Heart left ventricle (tissue), 16 donors: ENCODE measurements at regions not wholly inside any gene's neighbourhood (a gene's known extent, or its start where the extent isn't known, plus 50 kb on each side); places are given as distances from the start of the nearest gene placed in this dataset.

ENCODE experiments used
- ATAC-seq, 4 donors: fragments of 200-7000 bp; cut with Tn5 transposase; one replicate each; pipeline ENCODE4 v1.9.1; 2020 to 2022; ENCODE audit warnings: moderate library complexity in 4 of 4, mild to moderate bottlenecking in 3 of 4, moderate number of reproducible peaks in 1 of 4
- DNase-seq, 5 donors: peaks; one replicate each; pipeline ENCODE4 v3.0.0-alpha.2; 2020
- H3K27ac ChIP-seq, 12 donors: fragments of 200-600 bp; sonication (generic) in 4 of 12; one replicate each; pipeline versions ENCODE4 v1.5.0 to v1.8.0; 2016 to 2022; ENCODE audit warnings: mild to moderate bottlenecking in 2 of 12
- H3K27me3 ChIP-seq, 9 donors: fragments of 200-600 bp; sonication (generic) in 2 of 9; one replicate each; pipeline versions ENCODE4 v1.5.1 to v1.8.0; 2016 to 2022; ENCODE audit warnings: mild to moderate bottlenecking in 3 of 9
- H3K36me3 ChIP-seq, 9 donors: fragments of 200-600 bp; sonication (generic) in 2 of 9; one replicate each; pipeline versions ENCODE4 v1.5.0 to v1.8.0; 2018 to 2022; ENCODE audit warnings: mild to moderate bottlenecking in 2 of 9
- H3K4me1 ChIP-seq, 12 donors: fragments of 200-600 bp; sonication (generic) in 4 of 12; one replicate each; pipeline versions ENCODE4 v1.5.0 to v1.8.0; 2016 to 2022; ENCODE audit warnings: mild to moderate bottlenecking in 3 of 12
- H3K4me3 ChIP-seq, 12 donors: fragments of 200-600 bp; sonication (generic) in 4 of 12; one replicate each; pipeline versions ENCODE4 v1.5.0 to v1.8.0; 2017 to 2022; ENCODE audit warnings: mild to moderate bottlenecking in 9 of 12, moderate library complexity in 4 of 12
- H3K9me3 ChIP-seq, 12 donors: fragments of 200-600 bp; sonication (generic) in 4 of 12; one replicate each; pipeline versions ENCODE4 v1.5.0 to v1.8.0; 2016 to 2022; ENCODE audit warnings: mild to moderate bottlenecking in 1 of 12
- POLR2A ChIP-seq, 2 donors: fragments of 450-650 bp; IDR thresholded peaks; one replicate each; pipeline ENCODE4 v1.6.1; 2017; ENCODE audit warnings: antibody characterized with exemption in 2 of 2, mild to moderate bottlenecking in 2 of 2, moderate library complexity in 2 of 2
- WGBS, 4 donors: extraction: QIAGEN DNeasy Blood & Tissue Kit in 2 of 4; methylation state at CpG; one replicate each; pipeline versions ENCODE4 v1.1.5 to v1.1.7; 2013 to 2018; 5-methylcytosine and 5-hydroxymethylcytosine counted together
- intact Hi-C, 10 donors: fragments of 100-400 bp; cut with DNase I; formaldehyde crosslinking; loops; one replicate each; pipeline versions ENCODE4 v1.11.1 to v1.14.2; 2022
- TF ChIP-seq, protein P1 (sequence below), 12 donors: fragments of 200-600 bp; sonication (generic) in 4 of 12; IDR thresholded peaks; one replicate each; pipeline versions ENCODE4 v1.5.0 to v1.8.0; 2018 to 2022; ENCODE audit warnings: antibody characterized with exemption in 12 of 12, mild to moderate bottlenecking in 5 of 12
- donor health status: ischemic (EF 13 %, LVEDD 7.1; RV severe dilation, severe dysfunction).
- donor health status: healthy with polysubstance abuse.
- donor health status: DM: no; HTN: yes; CAD: no.
- donor health status: DM: no; HTN: no; CAD: no.
- donor health status: ischemic (EF 25% LVEDD 6.9; RV normal size, moderate dysfunction).
- donor health status: ischemic (EF 25% LVEDD 5.7; RV mildly dilated, moderate dysfunction).
- donor health status: healthy.
- donor health status: DM: yes; HTN: yes; CAD: no.
- donor health status: ischemic (EF 35%, LVEDD 5.7; RV mildly dilated, moderate dysfunction).
- donor health status: nonischemic (EF 11% LVEDD 7.7; RV severe dilation, severe dysfunction).
- donor health status: DM: yes; HTN: yes; CAD: no.
- donor health status: PGD.
- donor health status: ischemic (EF 29% LVEDD 5.4; RV normal size, mild dysfunction).
- donor health status: nonischemic (EF 23%, LVEDD 6.1; RV moderate dilation, normal function).

DNA sequence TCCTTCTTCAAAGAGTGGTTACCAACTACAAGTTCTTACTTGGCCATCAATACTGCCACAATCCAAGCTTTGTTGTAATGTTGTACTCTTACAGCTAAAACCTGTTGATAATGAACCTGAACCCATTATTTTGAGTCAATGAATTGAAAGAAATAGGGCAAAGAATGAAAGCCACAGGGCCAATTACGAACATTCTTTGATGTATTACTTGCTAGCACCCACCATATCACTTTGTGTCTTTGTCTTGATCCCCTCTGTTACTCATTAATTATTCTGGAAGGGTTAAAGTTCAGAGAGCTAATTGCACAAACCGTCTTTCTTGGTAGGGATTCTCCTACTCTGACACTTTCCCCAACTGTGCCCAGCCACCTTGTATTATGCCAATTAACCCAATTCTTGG, 53.2 kb upstream of the TFEC start:
- Histone ChIP-seq H3K4me1 (no peaks in the 10 kb centered on the region), H3K27me3 (peaks cover 0 to 2% (median 0%) of the 10 kb centered on the region in 9 donors), H3K9me3 (peaks cover 0 to 7% (median 0%) of the 10 kb centered on the region in 12 donors), H3K4me3 (no peak overlapping the region), H3K36me3 (no peaks in the 10 kb centered on the region), H3K27ac (no peak overlapping the region)
- no peak for ATAC-seq
- intact Hi-C loops = no loop called here
- DNase-seq = no peak
- 65 to 80% (median 67%) methylated on average over 2 of the region's 2 CpGs for WGBS, 4 donors
- TF ChIP-seq, protein P1, sequence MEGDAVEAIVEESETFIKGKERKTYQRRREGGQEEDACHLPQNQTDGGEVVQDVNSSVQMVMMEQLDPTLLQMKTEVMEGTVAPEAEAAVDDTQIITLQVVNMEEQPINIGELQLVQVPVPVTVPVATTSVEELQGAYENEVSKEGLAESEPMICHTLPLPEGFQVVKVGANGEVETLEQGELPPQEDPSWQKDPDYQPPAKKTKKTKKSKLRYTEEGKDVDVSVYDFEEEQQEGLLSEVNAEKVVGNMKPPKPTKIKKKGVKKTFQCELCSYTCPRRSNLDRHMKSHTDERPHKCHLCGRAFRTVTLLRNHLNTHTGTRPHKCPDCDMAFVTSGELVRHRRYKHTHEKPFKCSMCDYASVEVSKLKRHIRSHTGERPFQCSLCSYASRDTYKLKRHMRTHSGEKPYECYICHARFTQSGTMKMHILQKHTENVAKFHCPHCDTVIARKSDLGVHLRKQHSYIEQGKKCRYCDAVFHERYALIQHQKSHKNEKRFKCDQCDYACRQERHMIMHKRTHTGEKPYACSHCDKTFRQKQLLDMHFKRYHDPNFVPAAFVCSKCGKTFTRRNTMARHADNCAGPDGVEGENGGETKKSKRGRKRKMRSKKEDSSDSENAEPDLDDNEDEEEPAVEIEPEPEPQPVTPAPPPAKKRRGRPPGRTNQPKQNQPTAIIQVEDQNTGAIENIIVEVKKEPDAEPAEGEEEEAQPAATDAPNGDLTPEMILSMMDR (IDR thresholded peaks at IDR 0.05) = no peak
- no peak for TF ChIP-seq POLR2A (IDR thresholded peaks at IDR 0.05)

DNA sequence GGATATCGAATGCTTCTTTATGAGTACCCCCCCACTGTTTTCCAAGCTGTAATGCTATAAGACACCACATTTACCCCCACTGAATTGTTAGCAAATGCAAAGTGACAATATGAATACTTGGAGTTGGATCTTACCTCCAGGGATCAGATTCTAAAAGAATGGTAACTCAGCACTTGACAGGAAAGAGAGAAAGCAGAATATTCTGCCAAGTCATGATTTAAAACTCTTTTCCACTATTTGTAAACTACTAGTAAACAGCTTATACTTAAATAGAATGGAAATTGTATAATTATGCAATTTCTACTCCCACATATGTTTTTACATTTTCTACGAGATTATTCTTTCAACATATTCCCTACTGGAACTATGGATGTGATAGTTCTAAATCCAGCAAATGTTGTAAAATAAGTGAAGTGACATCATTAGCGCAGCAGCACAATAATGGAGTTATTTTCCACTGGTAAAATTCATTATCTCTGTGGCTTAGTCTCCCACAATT, 56.0 kb upstream of the TFEC start:
- peaks cover 0 to 2% (median 0%) of the 10 kb centered on the region in 9 donors for H3K27me3 ChIP-seq
- no peaks in the 10 kb centered on the region for H3K4me1 ChIP-seq
- intact Hi-C loops = no loop called here
- ATAC-seq (no peak), DNase-seq (no peak)
- H3K27ac ChIP-seq = no peak overlapping the region
- no peaks in the 10 kb centered on the region for H3K36me3 ChIP-seq
- no peak overlapping the region for H3K4me3 ChIP-seq
- H3K9me3 ChIP-seq = no peaks in the 10 kb centered on the region
- WGBS, 4 donors = 80 to 89% (median 86%) methylated on average over 3 of the region's 3 CpGs
- no peak for TF ChIP-seq POLR2A (IDR thresholded peaks at IDR 0.05)
- TF ChIP-seq, protein P1 (IDR thresholded peaks at IDR 0.05) = no peak

DNA sequence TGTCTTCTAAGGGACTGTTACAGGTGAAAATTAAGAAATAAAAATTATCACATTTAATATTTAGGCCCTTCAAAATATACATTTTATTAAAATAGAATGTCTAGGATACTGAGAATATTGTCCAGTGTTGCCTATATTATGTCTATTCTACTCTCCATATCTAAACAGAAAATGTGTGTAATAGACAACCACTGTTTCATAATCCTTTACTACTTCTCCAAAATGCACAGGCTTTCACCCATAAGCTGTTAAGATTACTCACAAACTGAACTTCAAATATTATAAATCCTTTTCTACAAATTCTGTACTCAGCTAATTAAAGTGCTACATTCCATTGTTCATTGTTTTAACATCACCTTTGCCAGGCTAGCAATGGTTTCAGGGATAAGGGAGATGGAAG, 56.7 kb upstream of the TFEC start:
- TF ChIP-seq, protein P1 (IDR thresholded peaks at IDR 0.05) = no peak
- no peak for TF ChIP-seq POLR2A (IDR thresholded peaks at IDR 0.05)
- Histone ChIP-seq H3K27ac (no peak overlapping the region), H3K4me3 (no peak overlapping the region), H3K36me3 (no peaks in the 10 kb centered on the region), H3K27me3 (peaks cover 0 to 2% (median 0%) of the 10 kb centered on the region in 9 donors), H3K4me1 (no peaks in the 10 kb centered on the region), H3K9me3 (no peaks in the 10 kb centered on the region)
- ATAC-seq = no peak
- no peak for DNase-seq
- intact Hi-C loops = no loop called here

DNA sequence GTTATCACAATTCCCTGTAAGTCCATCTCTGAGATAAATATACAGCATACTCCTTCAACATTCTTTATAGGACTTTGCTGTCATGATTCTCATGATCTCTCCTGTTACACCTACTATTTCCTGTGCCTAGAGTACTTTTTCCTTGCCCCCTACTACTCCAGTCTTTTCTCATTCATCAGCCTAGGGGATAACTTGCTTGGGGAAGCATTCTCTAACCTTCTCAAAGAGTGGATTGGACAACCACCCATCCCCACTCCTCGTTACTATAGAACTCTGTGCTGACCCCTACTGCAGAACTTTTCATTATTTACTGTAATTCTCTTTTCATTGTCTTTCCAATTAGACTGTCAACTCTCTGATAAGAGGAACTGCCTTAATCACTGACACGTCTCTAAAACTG, 57.4 kb upstream of the TFEC start:
- no peak overlapping the region for H3K4me3 ChIP-seq
- no peaks in the 10 kb centered on the region for H3K27me3 ChIP-seq
- ATAC-seq = no peak
- H3K4me1 ChIP-seq = no peaks in the 10 kb centered on the region
- no peak for DNase-seq
- H3K9me3 ChIP-seq = no peaks in the 10 kb centered on the region
- H3K36me3 ChIP-seq = no peaks in the 10 kb centered on the region
- TF ChIP-seq, protein P1 (IDR thresholded peaks at IDR 0.05) = no peak
- no peak for TF ChIP-seq POLR2A (IDR thresholded peaks at IDR 0.05)
- 36 to 47% (median 44%) methylated on average over 2 of the region's 2 CpGs for WGBS, 4 donors
- intact Hi-C loops = no loop called here
- no peak overlapping the region for H3K27ac ChIP-seq
